ENCODE measurements at regions not wholly inside any gene's neighbourhood (a gene's known extent, or its start where the extent isn't known, plus 50 kb on each side); places are given as distances from the start of the nearest gene placed in this dataset.
"Not testable (repeated sequence)": the region's sequence is repeated elsewhere in the genome, so short reads cannot be mapped to it uniquely, and the experiment has no call there.

- TF ChIP-seq CTCF (IDR thresholded peaks at IDR 0.05; ENCODE audit: control insufficient read depth, extremely low read depth, insufficient read depth): no peak
- H3K4me3 ChIP-seq (ENCODE audit: low read depth, low read length): no peak overlapping the region
- DNase-seq (ENCODE audit: low read depth): no peak
These were observed 219.8 kb downstream of the ADCYAP1 start for GRCh38 chr18:1124495-1124894.

GRCh38 chr18:1133541-1133940 is 228.9 kb downstream of the ADCYAP1 start:
- no peak for TF ChIP-seq CTCF (IDR thresholded peaks at IDR 0.05; ENCODE audit: control insufficient read depth, extremely low read depth, insufficient read depth)
- no peak for DNase-seq (ENCODE audit: low read depth)
- H3K4me3 ChIP-seq (ENCODE audit: low read depth, low read length): no peak overlapping the region

GRCh38 chr18:1147730-1148129 is 243.1 kb downstream of the ADCYAP1 start:
- DNase-seq (ENCODE audit: low read depth): no peak
- TF ChIP-seq CTCF (IDR thresholded peaks at IDR 0.05; ENCODE audit: control insufficient read depth, extremely low read depth, insufficient read depth): no peak

GRCh38 chr18:1149709-1150108 is 245.0 kb downstream of the ADCYAP1 start:
- TF ChIP-seq CTCF (IDR thresholded peaks at IDR 0.05; ENCODE audit: control insufficient read depth, extremely low read depth, insufficient read depth): no peak
- no peak overlapping the region for H3K4me3 ChIP-seq (ENCODE audit: low read depth, low read length)
- no peak for DNase-seq (ENCODE audit: low read depth)

More at GRCh38 chr18:1147730-1148129, 243.1 kb downstream of the ADCYAP1 start:
- H3K4me3 ChIP-seq (ENCODE audit: low read depth, low read length): no peak overlapping the region

GRCh38 chr18:1150344-1150743 is 245.7 kb downstream of the ADCYAP1 start:
- TF ChIP-seq CTCF (IDR thresholded peaks at IDR 0.05; ENCODE audit: control insufficient read depth, extremely low read depth, insufficient read depth): no peak
- no peak overlapping the region for H3K4me3 ChIP-seq (ENCODE audit: low read depth, low read length)

GRCh38 chr18:1152958-1153357 is 248.3 kb downstream of the ADCYAP1 start:
- H3K4me3 ChIP-seq (ENCODE audit: low read depth, low read length); DNase-seq (ENCODE audit: low read depth): not testable (repeated sequence)

More at GRCh38 chr18:1150344-1150743, 245.7 kb downstream of the ADCYAP1 start:
- DNase-seq (ENCODE audit: low read depth): no peak

GRCh38 chr18:1173593-1173992 is 268.9 kb downstream of the ADCYAP1 start:
- no peak for TF ChIP-seq CTCF (IDR thresholded peaks at IDR 0.05; ENCODE audit: control insufficient read depth, extremely low read depth, insufficient read depth)
- H3K4me3 ChIP-seq (ENCODE audit: low read depth, low read length): no peak overlapping the region
- DNase-seq (ENCODE audit: low read depth): no peak
